H7 (cell line): ENCODE measurements at regions not wholly inside any gene's neighbourhood (a gene's known extent, or its start where the extent isn't known, plus 50 kb on each side); places are given as distances from the start of the nearest gene placed in this dataset.
A peak's percentile ranks its signal among the peaks of the same experiment; 100 is the strongest.

ENCODE experiments used
- DNase-seq: peaks from one replicate; pipeline ENCODE4 v3.0.0; 2012
- H3K27me3 ChIP-seq: 2 replicates; pipeline ENCODE4 v1.6.0; 2011; ENCODE audit warnings: mild to moderate bottlenecking, low read length; ENCODE audit not compliant: control insufficient read depth, insufficient read depth
- H3K36me3 ChIP-seq: replicated peaks from 2 replicates; pipeline ENCODE4 v1.5.1; 2011; ENCODE audit warnings: low read length; ENCODE audit not compliant: control insufficient read depth, insufficient read depth
- H3K4me3 ChIP-seq: 2 replicates; pipeline ENCODE4 v1.5.1; 2011; ENCODE audit warnings: low read depth, mild to moderate bottlenecking, control low read depth, low read length, moderate library complexity; ENCODE audit not compliant: insufficient read depth

GRCh38 chr3:177672252-177672911 lies 475.1 kb upstream of the TBL1XR1 start:
- no peaks in the 10 kb centered on the region for H3K36me3 ChIP-seq
- DNase-seq = no peak
- no peak overlapping the region for H3K4me3 ChIP-seq
- H3K27me3 ChIP-seq = no peaks in the 10 kb centered on the region

GRCh38 chr3:177673112-177673914 lies 476.0 kb upstream of the TBL1XR1 start:
- H3K27me3 ChIP-seq = no peaks in the 10 kb centered on the region
- H3K36me3 ChIP-seq = no peaks in the 10 kb centered on the region
- H3K4me3 ChIP-seq = no peak overlapping the region
- DNase-seq = no peak

GRCh38 chr3:177674186-177674585 lies 476.9 kb upstream of the TBL1XR1 start:
- no peaks in the 10 kb centered on the region for H3K36me3 ChIP-seq
- no peaks in the 10 kb centered on the region for H3K27me3 ChIP-seq

GRCh38 chr3:177676148-177676547 lies 478.9 kb upstream of the TBL1XR1 start:
- no peak overlapping the region for H3K4me3 ChIP-seq
- no peak for DNase-seq

More at GRCh38 chr3:177674186-177674585, 476.9 kb upstream of the TBL1XR1 start:
- no peak overlapping the region for H3K4me3 ChIP-seq
- no peak for DNase-seq

GRCh38 chr3:177676947-177677587 lies 479.8 kb upstream of the TBL1XR1 start:
- no peaks in the 10 kb centered on the region for H3K36me3 ChIP-seq
- H3K27me3 ChIP-seq = no peaks in the 10 kb centered on the region
- peak; percentile 5 for DNase-seq
- no peak overlapping the region for H3K4me3 ChIP-seq

More at GRCh38 chr3:177676148-177676547, 478.9 kb upstream of the TBL1XR1 start:
- no peaks in the 10 kb centered on the region for H3K36me3 ChIP-seq
- no peaks in the 10 kb centered on the region for H3K27me3 ChIP-seq

GRCh38 chr3:177679568-177680471 lies 482.5 kb upstream of the TBL1XR1 start:
- Histone ChIP-seq H3K27me3 (no peaks in the 10 kb centered on the region), H3K36me3 (no peaks in the 10 kb centered on the region), H3K4me3 (no peak overlapping the region)
- no peak for DNase-seq

- Histone ChIP-seq H3K36me3 (no peaks in the 10 kb centered on the region), H3K4me3 (no peak overlapping the region), H3K27me3 (no peaks in the 10 kb centered on the region)
- no peak for DNase-seq
Measured at GRCh38 chr3:177680472-177680821, 483.2 kb upstream of the TBL1XR1 start.

GRCh38 chr3:177681156-177681555 lies 483.9 kb upstream of the TBL1XR1 start:
- no peaks in the 10 kb centered on the region for H3K36me3 ChIP-seq
- DNase-seq = no peak
- H3K4me3 ChIP-seq = no peak overlapping the region
- no peaks in the 10 kb centered on the region for H3K27me3 ChIP-seq

- Histone ChIP-seq H3K36me3 (no peaks in the 10 kb centered on the region), H3K27me3 (no peaks in the 10 kb centered on the region), H3K4me3 (no peak overlapping the region)
- no peak for DNase-seq
Measured at GRCh38 chr3:177681852-177682251, 484.6 kb upstream of the TBL1XR1 start.

GRCh38 chr3:177683586-177683985 lies 486.3 kb upstream of the TBL1XR1 start:
- no peaks in the 10 kb centered on the region for H3K36me3 ChIP-seq
- H3K27me3 ChIP-seq = no peaks in the 10 kb centered on the region
- H3K4me3 ChIP-seq = no peak overlapping the region
- no peak for DNase-seq

GRCh38 chr3:177686671-177687070 lies 489.4 kb upstream of the TBL1XR1 start:
- DNase-seq = no peak
- H3K27me3 ChIP-seq = no peaks in the 10 kb centered on the region
- no peak overlapping the region for H3K4me3 ChIP-seq
- H3K36me3 ChIP-seq = no peaks in the 10 kb centered on the region

GRCh38 chr3:177687291-177687690 lies 490.0 kb upstream of the TBL1XR1 start:
- Histone ChIP-seq H3K4me3 (no peak overlapping the region), H3K27me3 (no peaks in the 10 kb centered on the region), H3K36me3 (no peaks in the 10 kb centered on the region)
- no peak for DNase-seq

GRCh38 chr3:177688152-177688551 lies 490.9 kb upstream of the TBL1XR1 start:
- Histone ChIP-seq H3K27me3 (no peaks in the 10 kb centered on the region), H3K36me3 (no peaks in the 10 kb centered on the region), H3K4me3 (no peak overlapping the region)
- DNase-seq = no peak

GRCh38 chr3:177689077-177689476 lies 491.8 kb upstream of the TBL1XR1 start:
- no peak for DNase-seq
- Histone ChIP-seq H3K36me3 (no peaks in the 10 kb centered on the region), H3K27me3 (no peaks in the 10 kb centered on the region), H3K4me3 (no peak overlapping the region)
